ENCODE measurements at regions not wholly inside any gene's neighbourhood (a gene's known extent, or its start where the extent isn't known, plus 50 kb on each side); places are given as distances from the start of the nearest gene placed in this dataset.

GRCh38 chr5:62741761-62742160 lies 163.1 kb downstream of the LRRC70 start:
- Histone ChIP-seq H3K4me1 (ENCODE audit: control insufficient read depth in 2 of 2, insufficient read depth in 2 of 2, low read length in 1 of 2) (no peaks in the 10 kb centered on the region), H3K27me3 (ENCODE audit: control insufficient read depth in 1 of 2, insufficient read depth in 2 of 2, low read length in 2 of 2) (no peaks in the 10 kb centered on the region), H3K27ac (ENCODE audit: low read depth in 2 of 2, low read length in 1 of 2) (no peak overlapping the region), H3K4me3 (ENCODE audit: low read depth in 1 of 2, low read length in 2 of 2) (no peak overlapping the region), H3K9me3 (ENCODE audit: control insufficient read depth in 2 of 2, insufficient read depth in 1 of 2, low read depth in 1 of 2, low read length in 1 of 2) (no peaks in the 10 kb centered on the region), H3K36me3 (ENCODE audit: control insufficient read depth in 2 of 2, insufficient read depth in 2 of 2, low read length in 1 of 2) (no peaks in the 10 kb centered on the region)
- 51 to 56% methylated on average over 2 of the region's 2 CpGs for WGBS, 2 donors

DNA sequence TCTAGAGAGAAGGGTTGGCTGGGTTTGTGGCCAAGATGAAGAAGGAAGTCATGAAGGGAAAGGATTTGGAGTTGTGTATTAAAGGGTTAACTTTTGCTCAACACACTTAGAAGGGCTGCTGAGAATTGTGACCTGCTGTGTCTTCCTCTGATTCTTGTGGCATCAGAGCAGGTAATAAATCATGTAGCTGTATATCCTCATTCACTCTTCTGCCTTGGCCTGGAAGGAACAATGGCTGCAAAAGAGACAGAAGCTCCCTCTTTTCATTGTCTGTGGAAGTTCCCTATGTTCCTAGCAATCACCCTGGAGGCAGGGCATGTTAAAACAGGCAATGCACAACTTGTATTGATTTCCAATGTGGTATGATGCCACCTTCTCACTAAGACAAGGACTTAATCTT lies 159.1 kb downstream of the LRRC70 start:
- no peaks in the 10 kb centered on the region for H3K9me3 ChIP-seq (ENCODE audit: control insufficient read depth in 2 of 2, insufficient read depth in 1 of 2, low read depth in 1 of 2, low read length in 1 of 2)
- no peak overlapping the region for H3K27ac ChIP-seq (ENCODE audit: low read depth in 2 of 2, low read length in 1 of 2)
- H3K4me3 ChIP-seq (ENCODE audit: low read depth in 1 of 2, low read length in 2 of 2), result no peak overlapping the region
- H3K4me1 ChIP-seq (ENCODE audit: control insufficient read depth in 2 of 2, insufficient read depth in 2 of 2, low read length in 1 of 2), result no peaks in the 10 kb centered on the region
- H3K27me3 ChIP-seq (ENCODE audit: control insufficient read depth in 1 of 2, insufficient read depth in 2 of 2, low read length in 2 of 2), result no peaks in the 10 kb centered on the region
- H3K36me3 ChIP-seq (ENCODE audit: control insufficient read depth in 2 of 2, insufficient read depth in 2 of 2, low read length in 1 of 2), result no peaks in the 10 kb centered on the region

- H3K36me3 ChIP-seq (ENCODE audit: control insufficient read depth in 2 of 2, insufficient read depth in 2 of 2, low read length in 1 of 2), result no peaks in the 10 kb centered on the region
- no peaks in the 10 kb centered on the region for H3K27me3 ChIP-seq (ENCODE audit: control insufficient read depth in 1 of 2, insufficient read depth in 2 of 2, low read length in 2 of 2)
- WGBS, 2 donors, result 57 to 62% methylated on average over 1 of the region's 1 CpG
- no peaks in the 10 kb centered on the region for H3K9me3 ChIP-seq (ENCODE audit: control insufficient read depth in 2 of 2, insufficient read depth in 1 of 2, low read depth in 1 of 2, low read length in 1 of 2)
- H3K4me1 ChIP-seq (ENCODE audit: control insufficient read depth in 2 of 2, insufficient read depth in 2 of 2, low read length in 1 of 2), result no peaks in the 10 kb centered on the region
- H3K27ac ChIP-seq (ENCODE audit: low read depth in 2 of 2, low read length in 1 of 2), result no peak overlapping the region
- H3K4me3 ChIP-seq (ENCODE audit: low read depth in 1 of 2, low read length in 2 of 2), result no peak overlapping the region
Observed at GRCh38 chr5:62732677-62733121, 154.1 kb downstream of the LRRC70 start.

- Histone ChIP-seq H3K27me3 (ENCODE audit: control insufficient read depth in 1 of 2, insufficient read depth in 2 of 2, low read length in 2 of 2) (no peaks in the 10 kb centered on the region), H3K4me1 (ENCODE audit: control insufficient read depth in 2 of 2, insufficient read depth in 2 of 2, low read length in 1 of 2) (no peaks in the 10 kb centered on the region), H3K4me3 (ENCODE audit: low read depth in 1 of 2, low read length in 2 of 2) (no peak overlapping the region), H3K9me3 (ENCODE audit: control insufficient read depth in 2 of 2, insufficient read depth in 1 of 2, low read depth in 1 of 2, low read length in 1 of 2) (no peaks in the 10 kb centered on the region), H3K36me3 (ENCODE audit: control insufficient read depth in 2 of 2, insufficient read depth in 2 of 2, low read length in 1 of 2) (no peaks in the 10 kb centered on the region), H3K27ac (ENCODE audit: low read depth in 2 of 2, low read length in 1 of 2) (no peak overlapping the region)
- WGBS, 2 donors, result 64 to 65% methylated on average over 3 of the region's 3 CpGs
Observed at GRCh38 chr5:62731022-62731421, 152.4 kb downstream of the LRRC70 start.

DNA sequence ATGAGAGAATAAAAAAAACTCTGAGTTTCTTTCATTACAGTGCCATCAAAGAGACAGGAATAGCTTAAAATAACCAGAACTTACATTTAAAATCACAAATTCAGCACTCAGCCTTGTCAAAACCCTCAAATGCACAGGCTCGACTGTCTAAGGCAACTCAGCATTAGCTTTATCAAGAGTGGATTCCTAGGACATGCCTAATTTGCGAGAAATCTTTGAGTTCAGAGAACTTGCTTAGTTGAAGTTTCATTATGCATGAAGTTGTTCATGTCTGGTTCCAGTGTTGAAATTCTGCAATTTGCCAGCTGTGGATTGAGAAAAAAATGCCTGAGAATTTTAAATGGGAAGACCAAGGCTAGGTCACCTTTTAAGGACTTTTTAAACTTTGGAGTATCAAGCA lies 151.1 kb downstream of the LRRC70 start:
- H3K27me3 ChIP-seq (ENCODE audit: control insufficient read depth in 1 of 2, insufficient read depth in 2 of 2, low read length in 2 of 2), result no peaks in the 10 kb centered on the region
- 74 to 75% methylated on average over 2 of the region's 2 CpGs for WGBS, 2 donors
- H3K9me3 ChIP-seq (ENCODE audit: control insufficient read depth in 2 of 2, insufficient read depth in 1 of 2, low read depth in 1 of 2, low read length in 1 of 2), result no peaks in the 10 kb centered on the region
- H3K4me1 ChIP-seq (ENCODE audit: control insufficient read depth in 2 of 2, insufficient read depth in 2 of 2, low read length in 1 of 2), result no peaks in the 10 kb centered on the region
- H3K27ac ChIP-seq (ENCODE audit: low read depth in 2 of 2, low read length in 1 of 2), result no peak overlapping the region
- H3K4me3 ChIP-seq (ENCODE audit: low read depth in 1 of 2, low read length in 2 of 2), result no peak overlapping the region
- H3K36me3 ChIP-seq (ENCODE audit: control insufficient read depth in 2 of 2, insufficient read depth in 2 of 2, low read length in 1 of 2), result no peaks in the 10 kb centered on the region

GRCh38 chr5:62727861-62728260 lies 149.2 kb downstream of the LRRC70 start:
- no peaks in the 10 kb centered on the region for H3K4me1 ChIP-seq (ENCODE audit: control insufficient read depth in 2 of 2, insufficient read depth in 2 of 2, low read length in 1 of 2)
- H3K36me3 ChIP-seq (ENCODE audit: control insufficient read depth in 2 of 2, insufficient read depth in 2 of 2, low read length in 1 of 2), result no peaks in the 10 kb centered on the region
- H3K4me3 ChIP-seq (ENCODE audit: low read depth in 1 of 2, low read length in 2 of 2), result no peak overlapping the region
- no peaks in the 10 kb centered on the region for H3K27me3 ChIP-seq (ENCODE audit: control insufficient read depth in 1 of 2, insufficient read depth in 2 of 2, low read length in 2 of 2)
- no peak overlapping the region for H3K27ac ChIP-seq (ENCODE audit: low read depth in 2 of 2, low read length in 1 of 2)
- WGBS, 2 donors, result 83 to 89% methylated on average over 2 of the region's 2 CpGs
- no peaks in the 10 kb centered on the region for H3K9me3 ChIP-seq (ENCODE audit: control insufficient read depth in 2 of 2, insufficient read depth in 1 of 2, low read depth in 1 of 2, low read length in 1 of 2)

GRCh38 chr5:62727184-62727583 lies 148.6 kb downstream of the LRRC70 start:
- no peaks in the 10 kb centered on the region for H3K36me3 ChIP-seq (ENCODE audit: control insufficient read depth in 2 of 2, insufficient read depth in 2 of 2, low read length in 1 of 2)
- peaks cover 0 to 2% of the 10 kb centered on the region in 2 donors for H3K9me3 ChIP-seq (ENCODE audit: control insufficient read depth in 2 of 2, insufficient read depth in 1 of 2, low read depth in 1 of 2, low read length in 1 of 2)
- 96% methylated on average over 3 of the region's 3 CpGs for WGBS, 2 donors
- no peak overlapping the region for H3K4me3 ChIP-seq (ENCODE audit: low read depth in 1 of 2, low read length in 2 of 2)
- no peaks in the 10 kb centered on the region for H3K27me3 ChIP-seq (ENCODE audit: control insufficient read depth in 1 of 2, insufficient read depth in 2 of 2, low read length in 2 of 2)
- no peaks in the 10 kb centered on the region for H3K4me1 ChIP-seq (ENCODE audit: control insufficient read depth in 2 of 2, insufficient read depth in 2 of 2, low read length in 1 of 2)
- no peak overlapping the region for H3K27ac ChIP-seq (ENCODE audit: low read depth in 2 of 2, low read length in 1 of 2)

DNA sequence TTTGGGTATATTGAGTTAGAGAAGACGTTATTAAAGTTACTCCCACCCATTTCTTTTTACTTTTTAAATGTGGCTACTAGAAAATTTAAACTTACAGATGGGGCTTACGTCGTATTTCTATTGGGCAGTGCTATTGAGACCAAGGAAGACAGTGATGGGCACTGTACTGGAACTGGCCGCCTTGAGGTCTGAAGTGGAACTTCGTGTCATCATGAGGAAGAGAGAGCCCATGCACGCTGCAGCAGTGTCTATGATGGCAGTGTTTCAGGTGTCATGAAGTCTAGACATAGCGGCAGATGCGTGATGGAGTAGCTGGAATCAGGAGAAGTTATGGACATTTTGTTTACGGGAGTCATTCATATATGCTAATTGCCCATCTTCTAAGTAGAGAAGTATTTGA lies 143.7 kb downstream of the LRRC70 start:
- Histone ChIP-seq H3K9me3 (ENCODE audit: control insufficient read depth in 2 of 2, insufficient read depth in 1 of 2, low read depth in 1 of 2, low read length in 1 of 2) (peaks cover 0 to 2% of the 10 kb centered on the region in 2 donors), H3K27ac (ENCODE audit: low read depth in 2 of 2, low read length in 1 of 2) (no peak overlapping the region), H3K36me3 (ENCODE audit: control insufficient read depth in 2 of 2, insufficient read depth in 2 of 2, low read length in 1 of 2) (no peaks in the 10 kb centered on the region), H3K27me3 (ENCODE audit: control insufficient read depth in 1 of 2, insufficient read depth in 2 of 2, low read length in 2 of 2) (no peaks in the 10 kb centered on the region), H3K4me3 (ENCODE audit: low read depth in 1 of 2, low read length in 2 of 2) (no peak overlapping the region), H3K4me1 (ENCODE audit: control insufficient read depth in 2 of 2, insufficient read depth in 2 of 2, low read length in 1 of 2) (no peaks in the 10 kb centered on the region)
- 78 to 80% methylated on average over 9 of the region's 9 CpGs for WGBS, 2 donors

DNA sequence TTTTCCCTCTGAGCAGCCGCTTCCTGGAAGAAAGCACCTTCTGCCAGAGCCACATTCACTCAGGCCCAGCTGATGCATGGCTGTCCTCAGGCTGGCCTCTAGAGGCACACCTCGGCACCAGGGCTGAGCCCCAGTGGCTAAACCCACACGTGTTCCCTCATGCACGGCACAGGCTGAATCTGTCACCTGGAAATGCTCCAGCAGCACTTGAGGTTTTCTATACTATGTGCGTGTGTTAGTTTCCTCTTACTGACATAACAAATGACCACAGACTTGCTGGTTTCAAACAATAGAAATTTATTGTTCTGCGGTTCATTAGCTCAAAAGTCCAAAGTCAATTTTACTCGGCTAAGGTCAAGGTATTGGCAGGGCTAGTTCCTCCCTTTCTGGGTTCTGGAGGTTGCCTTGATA lies 141.4 kb downstream of the LRRC70 start:
- H3K27me3 ChIP-seq (ENCODE audit: control insufficient read depth in 1 of 2, insufficient read depth in 2 of 2, low read length in 2 of 2), result no peaks in the 10 kb centered on the region
- no peaks in the 10 kb centered on the region for H3K4me1 ChIP-seq (ENCODE audit: control insufficient read depth in 2 of 2, insufficient read depth in 2 of 2, low read length in 1 of 2)
- no peak overlapping the region for H3K27ac ChIP-seq (ENCODE audit: low read depth in 2 of 2, low read length in 1 of 2)
- H3K9me3 ChIP-seq (ENCODE audit: control insufficient read depth in 2 of 2, insufficient read depth in 1 of 2, low read depth in 1 of 2, low read length in 1 of 2), result peaks cover 0 to 2% of the 10 kb centered on the region in 2 donors
- H3K4me3 ChIP-seq (ENCODE audit: low read depth in 1 of 2, low read length in 2 of 2), result no peak overlapping the region
- no peaks in the 10 kb centered on the region for H3K36me3 ChIP-seq (ENCODE audit: control insufficient read depth in 2 of 2, insufficient read depth in 2 of 2, low read length in 1 of 2)
- WGBS, 2 donors, result 18 to 28% methylated on average over 7 of the region's 7 CpGs

DNA sequence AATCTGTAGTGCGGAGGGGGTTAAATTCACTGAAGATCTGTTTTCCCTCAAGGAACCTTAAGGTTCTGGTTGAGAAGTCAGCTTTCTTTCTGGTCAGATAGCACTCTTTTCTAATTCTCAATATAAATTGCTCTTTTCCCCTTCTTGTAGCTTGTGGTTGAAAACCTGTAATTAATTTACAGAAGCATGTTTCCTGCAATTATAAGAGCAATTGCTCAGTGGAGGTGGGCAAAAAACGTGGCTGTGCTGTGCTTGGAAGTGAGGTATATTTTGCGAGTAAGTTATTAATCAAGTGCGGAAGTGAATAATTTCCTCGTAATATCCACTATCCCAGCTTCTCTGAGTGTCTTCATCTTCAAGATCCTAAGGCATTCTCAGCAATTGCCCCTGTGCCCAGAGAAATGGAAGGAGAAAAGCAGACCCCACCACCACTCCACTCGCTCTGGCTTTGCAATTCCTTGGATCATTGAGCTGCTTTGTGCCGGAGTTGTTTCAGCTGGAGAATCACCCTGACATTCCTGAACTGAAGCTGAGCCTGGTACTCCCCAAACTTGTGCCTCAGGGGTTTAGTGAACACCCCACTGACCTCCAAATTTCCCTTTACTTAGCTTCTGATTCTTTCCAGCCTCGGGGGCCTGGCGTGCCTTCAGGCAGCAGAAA lies 140.6 kb downstream of the LRRC70 start:
- Histone ChIP-seq H3K27me3 (ENCODE audit: control insufficient read depth in 1 of 2, insufficient read depth in 2 of 2, low read length in 2 of 2) (no peaks in the 10 kb centered on the region), H3K36me3 (ENCODE audit: control insufficient read depth in 2 of 2, insufficient read depth in 2 of 2, low read length in 1 of 2) (no peaks in the 10 kb centered on the region), H3K27ac (ENCODE audit: low read depth in 2 of 2, low read length in 1 of 2) (no peak overlapping the region), H3K9me3 (ENCODE audit: control insufficient read depth in 2 of 2, insufficient read depth in 1 of 2, low read depth in 1 of 2, low read length in 1 of 2) (peaks cover 0 to 2% of the 10 kb centered on the region in 2 donors), H3K4me3 (ENCODE audit: low read depth in 1 of 2, low read length in 2 of 2) (no peak overlapping the region), H3K4me1 (ENCODE audit: control insufficient read depth in 2 of 2, insufficient read depth in 2 of 2, low read length in 1 of 2) (no peaks in the 10 kb centered on the region)
- WGBS, 2 donors, result 78 to 79% methylated on average over 9 of the region's 9 CpGs

Data from esophagus (tissue), 2 donors.